Calu3 (cell line): ENCODE measurements at regions not wholly inside any gene's neighbourhood (a gene's known extent, or its start where the extent isn't known, plus 50 kb on each side); places are given as distances from the start of the nearest gene placed in this dataset.

Source experiments
- BruUV-seq: library from RNA; stranded (reverse); fragments of 400-500 nt; replicated peaks from 2 replicates; lab custom pipeline; 2021; lab: Mats Ljungman, UMichigan
- CTCF ChIA-PET: fragments of 300-600 bp; sonication (Branson Sonifier 250); formaldehyde crosslinking; loops from one replicate; lab custom pipeline; 2022; ENCODE audit warnings: antibody characterized with exemption; lab: Charles Lee
- DNase-seq: peaks from one replicate; pipeline ENCODE4 v3.0.0; 2022
- H3K27ac Mint-ChIP-seq: one replicate; pipeline ENCODE4 v1.8.0; 2022; ENCODE audit warnings: mixed read lengths; ENCODE audit not compliant: unreplicated experiment
- H3K27me3 Mint-ChIP-seq: one replicate; pipeline ENCODE4 v1.8.0; 2022; ENCODE audit warnings: mixed read lengths; ENCODE audit not compliant: unreplicated experiment
- H3K36me3 Mint-ChIP-seq: one replicate; pipeline ENCODE4 v1.8.0; 2022; ENCODE audit warnings: mild to moderate bottlenecking, moderate library complexity, mixed read lengths; ENCODE audit not compliant: insufficient read depth, unreplicated experiment
- H3K4me1 Mint-ChIP-seq: one replicate; pipeline ENCODE4 v1.8.0; 2022; ENCODE audit warnings: mild to moderate bottlenecking, low read depth, mixed read lengths; ENCODE audit not compliant: unreplicated experiment
- H3K4me3 Mint-ChIP-seq: one replicate; pipeline ENCODE4 v1.8.0; 2022; ENCODE audit warnings: mild to moderate bottlenecking, low read depth, moderate library complexity, mixed read lengths; ENCODE audit not compliant: unreplicated experiment
- H3K9me3 Mint-ChIP-seq: one replicate; pipeline ENCODE4 v1.8.0; 2022; ENCODE audit warnings: low read depth, mixed read lengths; ENCODE audit not compliant: unreplicated experiment
- CTCF ChIP-seq: fragments of 200-600 bp; IDR thresholded peaks from one replicate; pipeline ENCODE4 v1.8.0; 2022; ENCODE audit warnings: antibody characterized with exemption; ENCODE audit not compliant: unreplicated experiment
- intact Hi-C: fragments of 100-400 bp; cut with micrococcal nuclease; formaldehyde crosslinking; loops from one replicate; pipeline ENCODE4 v1.10.0; 2022; ENCODE audit not compliant: unreplicated experiment

DNA sequence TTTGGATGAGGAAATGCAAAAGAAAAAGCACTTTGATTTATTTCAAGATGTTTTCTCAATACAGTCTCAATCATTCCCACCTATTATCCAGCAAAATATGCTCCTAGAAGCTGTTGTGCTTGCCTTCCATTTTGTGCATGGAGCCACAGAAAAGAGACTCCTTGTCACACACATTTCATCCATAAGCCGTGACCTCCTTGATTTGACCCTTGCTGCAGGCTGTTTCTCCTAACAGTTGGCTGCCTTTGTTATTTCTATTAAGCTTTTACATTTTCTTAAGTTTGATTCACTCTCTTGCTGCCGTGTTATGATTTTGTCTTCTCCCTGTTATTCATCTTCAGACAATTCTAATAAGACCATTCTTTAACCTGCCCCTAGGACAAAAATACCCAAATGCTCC is 124.2 kb upstream of the PLAAT1 start:
- no peak for DNase-seq
- Mint-ChIP-seq H3K36me3 (peaks cover 6% of the 10 kb centered on the region), H3K4me1 (peaks cover 19% of the 10 kb centered on the region), H3K27me3 (no peaks in the 10 kb centered on the region), H3K27ac (no peak overlapping the region), H3K9me3 (no peaks in the 10 kb centered on the region), H3K4me3 (no peak overlapping the region)
- CTCF ChIA-PET, result interaction anchor here (0.5 kb wide), 1 partner anchor 1422 kb away, joined by 4 read pairs; no protein-coding TSS in a partner anchor
- TF ChIP-seq CTCF, result no peak
- intact Hi-C loops, result no loop called here
- BruUV-seq, result no TSS peak

GRCh38 chr3:193118907-193119306 is 122.1 kb upstream of the PLAAT1 start:
- intact Hi-C loops, result no loop called here
- no TSS peak for BruUV-seq
- CTCF ChIA-PET, result no interaction called here
- Mint-ChIP-seq H3K27ac (no peak overlapping the region), H3K9me3 (no peaks in the 10 kb centered on the region), H3K4me3 (no peak overlapping the region), H3K27me3 (peaks cover 19% of the 10 kb centered on the region), H3K4me1 (peaks cover 11% of the 10 kb centered on the region), H3K36me3 (peaks cover 6% of the 10 kb centered on the region)
- TF ChIP-seq CTCF, result no peak
- DNase-seq, result no peak

- Mint-ChIP-seq H3K27me3 (peaks cover 29% of the 10 kb centered on the region), H3K4me3 (no peak overlapping the region), H3K9me3 (no peaks in the 10 kb centered on the region), H3K27ac (no peak overlapping the region), H3K36me3 (no peaks in the 10 kb centered on the region), H3K4me1 (peaks cover under 1% of the 10 kb centered on the region)
- CTCF ChIA-PET, result no interaction called here
- TF ChIP-seq CTCF, result no peak
- DNase-seq, result no peak
- BruUV-seq, result no TSS peak
- intact Hi-C loops, result no loop called here
Observed at GRCh38 chr3:193119926-193120325, 121.1 kb upstream of the PLAAT1 start.

GRCh38 chr3:193124861-193125260 is 116.2 kb upstream of the PLAAT1 start:
- Mint-ChIP-seq H3K4me1 (no peaks in the 10 kb centered on the region), H3K9me3 (no peaks in the 10 kb centered on the region), H3K4me3 (no peak overlapping the region), H3K27me3 (peaks cover 54% of the 10 kb centered on the region), H3K27ac (no peak overlapping the region), H3K36me3 (no peaks in the 10 kb centered on the region)
- no TSS peak for BruUV-seq
- DNase-seq, result no peak
- CTCF ChIA-PET, result interaction anchor here (0.7 to 1.6 kb wide), 4 partner anchors 10 to 496 kb away, joined by 3 to 4 read pairs (median 3); no protein-coding TSS in a partner anchor
- intact Hi-C loops, result loop anchor here (5.0 kb wide), 1 partner anchor 38 kb away; no protein-coding TSS in a partner anchor
- no peak for TF ChIP-seq CTCF
